GM18951 (cell line): ENCODE measurements at regions not wholly inside any gene's neighbourhood (a gene's known extent, or its start where the extent isn't known, plus 50 kb on each side); places are given as distances from the start of the nearest gene placed in this dataset.

Experiments used
- POLR2A ChIP-seq: IDR thresholded peaks from 4 replicates; pipeline ENCODE4 v1.6.1; 2011; ENCODE audit warnings: mild to moderate bottlenecking; ENCODE audit not compliant: insufficient read length, insufficient read depth; ENCODE audit errors: extremely low read depth
- in situ Hi-C: fragments of 300-500 bp; cut with MboI; formaldehyde crosslinking; loops from one replicate; pipeline ENCODE4 v1.12.0; 2022; ENCODE audit warnings: low sequenced_read_pairs, mixed read lengths, inconsistent platforms; ENCODE audit not compliant: unreplicated experiment

GRCh38 chr4:106618956-106619355 lies 250.4 kb upstream of the GIMD1 start:
- in situ Hi-C loops, result no loop called here
- no peak for TF ChIP-seq POLR2A

- in situ Hi-C loops, result no loop called here
- TF ChIP-seq POLR2A, result no peak
These were observed 247.4 kb upstream of the GIMD1 start for GRCh38 chr4:106615961-106616360.

GRCh38 chr4:106615410-106615945 lies 246.9 kb upstream of the GIMD1 start:
- in situ Hi-C loops, result no loop called here
- no peak for TF ChIP-seq POLR2A

GRCh38 chr4:106614441-106614840 lies 245.9 kb upstream of the GIMD1 start:
- in situ Hi-C loops, result no loop called here
- no peak for TF ChIP-seq POLR2A

GRCh38 chr4:106609917-106610316 lies 241.3 kb upstream of the GIMD1 start:
- in situ Hi-C loops, result no loop called here
- no peak for TF ChIP-seq POLR2A

- in situ Hi-C loops, result no loop called here
- no peak for TF ChIP-seq POLR2A
These were observed 239.0 kb upstream of the GIMD1 start for GRCh38 chr4:106607558-106607957.

GRCh38 chr4:106604319-106605051 lies 235.9 kb upstream of the GIMD1 start:
- in situ Hi-C loops, result no loop called here
- no peak for TF ChIP-seq POLR2A

GRCh38 chr4:106603471-106603870 lies 234.9 kb upstream of the GIMD1 start:
- in situ Hi-C loops, result no loop called here

GRCh38 chr4:106602711-106603110 lies 234.1 kb upstream of the GIMD1 start:
- in situ Hi-C loops, result no loop called here
- TF ChIP-seq POLR2A, result no peak

More at GRCh38 chr4:106603471-106603870, 234.9 kb upstream of the GIMD1 start:
- TF ChIP-seq POLR2A, result no peak

- no peak for TF ChIP-seq POLR2A
- in situ Hi-C loops, result no loop called here
These were observed 232.9 kb upstream of the GIMD1 start for GRCh38 chr4:106601519-106601918.

- in situ Hi-C loops, result no loop called here
- no peak for TF ChIP-seq POLR2A
These were observed 227.3 kb upstream of the GIMD1 start for GRCh38 chr4:106595906-106596305.

- in situ Hi-C loops, result no loop called here
These were observed 225.8 kb upstream of the GIMD1 start for GRCh38 chr4:106594291-106594952.

GRCh38 chr4:106588891-106589290 lies 220.3 kb upstream of the GIMD1 start:
- in situ Hi-C loops, result no loop called here
- no peak for TF ChIP-seq POLR2A

More at GRCh38 chr4:106594291-106594952, 225.8 kb upstream of the GIMD1 start:
- TF ChIP-seq POLR2A, result no peak

- no peak for TF ChIP-seq POLR2A
- in situ Hi-C loops, result no loop called here
These were observed 219.0 kb upstream of the GIMD1 start for GRCh38 chr4:106587558-106587957.
